HCT116 (cell line): ENCODE measurements at regions not wholly inside any gene's neighbourhood (a gene's known extent, or its start where the extent isn't known, plus 50 kb on each side); places are given as distances from the start of the nearest gene placed in this dataset.

Experiments
- ATAC-seq: fragments of 200-7000 bp; cut with Tn5 transposase; 2 replicates; pipeline ENCODE4 v1.9.1; 2020; ENCODE audit warnings: mild to moderate bottlenecking, moderate library complexity
- BruUV-seq: library from RNA; stranded (reverse); fragments of 400-500 nt; replicated peaks from 2 replicates; lab custom pipeline; 2021; lab: Mats Ljungman, UMichigan
- CTCF ChIA-PET: fragments of 300-600 bp; sonication (Branson Sonifier 250); formaldehyde crosslinking; loops from one replicate; lab custom pipeline; 2021; ENCODE audit warnings: antibody characterized with exemption; lab: Charles Lee
- POLR2A ChIA-PET: fragments of 300-600, 350-600 bp; sonication (Branson Sonifier 250); formaldehyde crosslinking; loops from one replicate; lab custom pipeline; 2021; ENCODE audit warnings: antibody characterized with exemption; lab: Charles Lee
- RAD21 ChIA-PET, 2 experiments: fragments of 300-600 bp; sonication (Branson Sonifier 250); formaldehyde crosslinking; loops; one replicate each; lab custom pipeline; 2023; ENCODE audit warnings: low total read pairs in 2 of 2; ENCODE audit not compliant: uncharacterized antibody in 2 of 2, unreplicated experiment in 2 of 2, low non-redundant PET in 1 of 2; lab: Charles Lee
- DNase-seq: peaks from one replicate; pipeline ENCODE4 v3.0.0-alpha.2; 2010; ENCODE audit warnings: low read depth, low spot score
- H2AFZ ChIP-seq: fragments of 200-600 bp; shearing (Covaris generic), sonication (generic); 2 replicates; pipeline ENCODE4 v1.6.1; 2017; ENCODE audit warnings: low read depth, mixed run types, mixed read lengths, antibody characterized with exemption, low read length; ENCODE audit not compliant: poor library complexity, severe bottlenecking
- H3K27ac ChIP-seq: 2 replicates; pipeline ENCODE4 v1.5.1; 2012; ENCODE audit warnings: low read depth, low read length
- H3K27me3 ChIP-seq: fragments of 200-600 bp; sonication (generic); 2 replicates; pipeline ENCODE4 v1.6.1; 2016; ENCODE audit warnings: mixed run types, low read length, mixed read lengths; ENCODE audit not compliant: insufficient read depth
- H3K36me3 ChIP-seq, 2 experiments: fragments of 200-500 bp in 1 of 2; fragments of 200-600 bp in 1 of 2; sonication (Bioruptor generic) in 1 of 2; sonication (generic) in 1 of 2; 2 replicates each; pipeline versions ENCODE4 v1.5.1 to v1.6.1; 2014 to 2016; ENCODE audit warnings: low read length in 2 of 2, inconsistent platforms in 1 of 2, mixed read lengths in 1 of 2, mixed run types in 1 of 2; ENCODE audit not compliant: insufficient read depth in 2 of 2, control insufficient read depth in 1 of 2
- H3K4me1 ChIP-seq, 2 experiments: fragments of 200-600 bp in 1 of 2; sonication (generic) in 1 of 2; 2 replicates each; pipeline versions ENCODE4 v1.5.1 to v1.6.1; 2012 to 2017; ENCODE audit warnings: low read length in 2 of 2, inconsistent platforms in 1 of 2, mild to moderate bottlenecking in 1 of 2, mixed read lengths in 1 of 2, mixed run types in 1 of 2, moderate library complexity in 1 of 2; ENCODE audit not compliant: insufficient read depth in 2 of 2, control insufficient read depth in 1 of 2
- H3K4me2 ChIP-seq: fragments of 200-600 bp; sonication (generic); 2 replicates; pipeline ENCODE4 v1.6.1; 2017; ENCODE audit warnings: mixed run types, low read length, mixed read lengths
- H3K4me3 ChIP-seq, 2 experiments: fragments of 200-600 bp in 1 of 2; sonication (generic) in 1 of 2; replicated peaks in 1 of 2; 2 replicates each; pipeline ENCODE4 v1.5.1; 2011 to 2016; ENCODE audit warnings: low read length in 2 of 2, control low read depth in 1 of 2, low read depth in 1 of 2, mild to moderate bottlenecking in 1 of 2, mixed read lengths in 1 of 2, mixed run types in 1 of 2
- H3K79me2 ChIP-seq: fragments of 200-600 bp; sonication (generic); 2 replicates; pipeline ENCODE4 v1.6.1; 2017; ENCODE audit warnings: mild to moderate bottlenecking, mixed run types, low read length, moderate library complexity, mixed read lengths; ENCODE audit not compliant: insufficient read depth
- H3K9ac ChIP-seq: fragments of 200-600 bp; sonication (generic); 2 replicates; pipeline ENCODE4 v1.6.1; 2016; ENCODE audit warnings: low read length, mixed read lengths
- H3K9me2 ChIP-seq: fragments of 200-600 bp; sonication (generic), shearing (Covaris generic); 2 replicates; pipeline ENCODE4 v1.6.1; 2017; ENCODE audit warnings: mixed run types, mild to moderate bottlenecking, moderate library complexity; ENCODE audit not compliant: insufficient read depth
- H3K9me3 ChIP-seq, 2 experiments: fragments of 200-500 bp in 1 of 2; fragments of 200-600 bp in 1 of 2; sonication (Bioruptor generic) in 1 of 2; sonication (generic) in 1 of 2; 2 replicates each; pipeline ENCODE4 v1.6.1; 2014 to 2017; ENCODE audit warnings: low read length in 2 of 2, mixed read lengths in 2 of 2, inconsistent platforms in 1 of 2, low read depth in 1 of 2, mild to moderate bottlenecking in 1 of 2, mixed run types in 1 of 2, moderate library complexity in 1 of 2; ENCODE audit not compliant: control insufficient read depth in 1 of 2, insufficient read depth in 1 of 2
- H4K20me1 ChIP-seq: fragments of 200-600 bp; sonication (generic), shearing (Covaris generic); 2 replicates; pipeline ENCODE4 v1.6.1; 2017; ENCODE audit warnings: mixed run types, mild to moderate bottlenecking, moderate library complexity; ENCODE audit not compliant: insufficient read depth
- CBX3 ChIP-seq: IDR thresholded peaks from 2 replicates; pipeline ENCODE4 v1.6.1; 2012; ENCODE audit warnings: low read depth
- CEBPB ChIP-seq: IDR thresholded peaks from 2 replicates; pipeline ENCODE4 v1.6.1; 2012; ENCODE audit warnings: low read depth
- CTCF ChIP-seq, 3 experiments: fragments of 200-600 bp in 1 of 3; sonication (generic) in 1 of 3; IDR thresholded peaks in 2 of 3; conservative IDR thresholded peaks in 1 of 3; 2 replicates each; pipeline ENCODE4 v1.5.1; 2012 to 2017; ENCODE audit warnings: low read depth in 2 of 3, low read length in 2 of 3, antibody characterized with exemption in 1 of 3, borderline replicate concordance in 1 of 3, control low read depth in 1 of 3, mild to moderate bottlenecking in 1 of 3, mixed read lengths in 1 of 3, mixed run types in 1 of 3, moderate library complexity in 1 of 3; ENCODE audit not compliant: insufficient read depth in 1 of 3
- EGR1 ChIP-seq: IDR thresholded peaks from 2 replicates; pipeline ENCODE4 v1.6.1; 2012; ENCODE audit warnings: low read depth
- ELF1 ChIP-seq: IDR thresholded peaks from 2 replicates; pipeline ENCODE4 v1.6.1; 2012; ENCODE audit warnings: low read depth, borderline replicate concordance
- EZH2 ChIP-seq: fragments of 200-600 bp; sonication (generic); IDR thresholded peaks from 2 replicates; pipeline ENCODE4 v1.6.1; 2017; ENCODE audit warnings: antibody characterized with exemption, mixed run types
- EZH2phosphoT487 ChIP-seq: fragments of 200-600 bp; IDR thresholded peaks from 2 replicates; pipeline ENCODE4 v1.6.1; 2018; ENCODE audit warnings: antibody characterized with exemption, borderline replicate concordance
- FOSL1 ChIP-seq: IDR thresholded peaks from 2 replicates; pipeline ENCODE4 v1.6.1; 2012; ENCODE audit warnings: low read depth
- MAX ChIP-seq: IDR thresholded peaks from 2 replicates; pipeline ENCODE4 v1.6.1; 2012
- POLR2A ChIP-seq: IDR thresholded peaks from 2 replicates; pipeline ENCODE4 v1.7.0; 2011; ENCODE audit warnings: borderline replicate concordance; ENCODE audit not compliant: insufficient read depth, insufficient read length; ENCODE audit errors: extremely low read depth
- POLR2AphosphoS5 ChIP-seq: IDR thresholded peaks from 2 replicates; pipeline ENCODE4 v1.6.1; 2011; ENCODE audit warnings: mild to moderate bottlenecking, low read depth, low read length, moderate library complexity
- RAD21 ChIP-seq: IDR thresholded peaks from 2 replicates; pipeline ENCODE4 v1.6.1; 2012; ENCODE audit warnings: low read depth, mild to moderate bottlenecking
- REST ChIP-seq: IDR thresholded peaks from 2 replicates; pipeline ENCODE4 v1.6.1; 2012; ENCODE audit warnings: low read depth
- SIN3A ChIP-seq: IDR thresholded peaks from 2 replicates; pipeline ENCODE4 v1.6.1; 2012; ENCODE audit warnings: low read depth
- SRF ChIP-seq: IDR thresholded peaks from 2 replicates; pipeline ENCODE4 v1.6.1; 2012; ENCODE audit warnings: low read depth
- YY1 ChIP-seq: IDR thresholded peaks from 2 replicates; pipeline ENCODE4 v1.6.1; 2011; ENCODE audit warnings: low read length, low read depth, moderate library complexity, mild to moderate bottlenecking; ENCODE audit not compliant: insufficient replicate concordance; ENCODE audit errors: extremely low read depth
- ZBTB33 ChIP-seq: IDR thresholded peaks from 2 replicates; pipeline ENCODE4 v1.6.1; 2011; ENCODE audit warnings: mild to moderate bottlenecking, low read length, moderate library complexity; ENCODE audit not compliant: insufficient replicate concordance; ENCODE audit errors: extremely low read depth
- ZFX ChIP-seq: fragments of 450-650 bp; IDR thresholded peaks from 2 replicates; pipeline ENCODE4 v1.6.1; 2017
- intact Hi-C: fragments of 100-400 bp; cut with micrococcal nuclease; formaldehyde crosslinking; loops from 2 replicates; pipeline ENCODE4 v1.10.0; 2022

- Histone ChIP-seq H3K27ac (no peak overlapping the region), H3K27me3 (no peaks in the 10 kb centered on the region), H3K79me2 (no peaks in the 10 kb centered on the region), H3K36me3 (no peaks in the 10 kb centered on the region), H3K4me3 (no peak overlapping the region), H3K9ac (no peak overlapping the region), H4K20me1 (no peaks in the 10 kb centered on the region), H3K9me2 (no peaks in the 10 kb centered on the region), H3K4me1 (peaks cover 0 to 12% of the 10 kb centered on the region in 2 experiments; a peak in 2 of 4 replicates), H3K9me3 (no peaks in the 10 kb centered on the region)
- intact Hi-C loops: no loop called here
- DNase-seq (no peak), ATAC-seq (no peak)
- ChIA-PET CTCF (no interaction called here), RAD21 (no interaction called here), POLR2A (no interaction called here)
- no TSS peak for BruUV-seq
- TF ChIP-seq FOSL1: no peak
- TF ChIP-seq EZH2phosphoT487: no peak
- TF ChIP-seq ZFX: no peak
- no peak for TF ChIP-seq POLR2A
- TF ChIP-seq REST: no peak
- TF ChIP-seq CTCF (IDR thresholded peaks at IDR 0.05 in 2 of 3, conservative IDR thresholded peaks at IDR 0.05 in 1 of 3; ENCODE audit: borderline replicate concordance in 1 of 3, insufficient read depth in 1 of 3, low read depth in 2 of 3, low read length in 2 of 3): no peak
- TF ChIP-seq YY1: no peak
- TF ChIP-seq SRF: no peak
- TF ChIP-seq POLR2AphosphoS5: no peak
- no peak for TF ChIP-seq CBX3
- TF ChIP-seq SIN3A: no peak
- TF ChIP-seq MAX: no peak
- TF ChIP-seq EGR1: no peak
- TF ChIP-seq ZBTB33: no peak
- no peak for TF ChIP-seq RAD21
- TF ChIP-seq CEBPB: no peak
- no peak for TF ChIP-seq ELF1
- no peak for TF ChIP-seq EZH2
- TF ChIP-seq, all 23 proteins: peak for 0
- H3K4me2 ChIP-seq: no peak overlapping the region
- no peak overlapping the region for H2AFZ ChIP-seq
Observed at GRCh38 chr16:86681031-86681756, 102.8 kb downstream of the FOXL1 start.
